ENCODE measurements at regions not wholly inside any gene's neighbourhood (a gene's known extent, or its start where the extent isn't known, plus 50 kb on each side); places are given as distances from the start of the nearest gene placed in this dataset.
"Not testable (repeated sequence)": the region's sequence is repeated elsewhere in the genome, so short reads cannot be mapped to it uniquely, and the experiment has no call there.

DNA sequence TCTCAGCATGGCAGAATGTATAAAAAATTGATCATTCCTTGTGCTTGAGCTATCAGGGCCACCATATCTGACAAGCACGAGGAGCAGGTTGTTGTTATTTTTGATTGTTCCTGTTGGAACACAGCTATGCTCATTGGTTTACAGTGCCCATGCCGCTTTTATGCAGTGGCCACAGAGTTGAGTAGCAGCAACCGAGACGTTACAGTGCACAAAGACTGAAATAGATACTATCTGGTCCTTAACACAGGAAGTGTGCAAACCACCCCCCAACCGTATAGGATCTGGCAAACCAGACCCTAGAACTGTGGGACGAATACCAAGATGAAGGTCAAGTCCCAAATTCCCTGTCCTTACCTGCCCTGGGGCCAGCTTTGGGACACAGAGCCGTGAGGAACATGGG, 216.6 kb downstream of the KLF6 start:
- Mint-ChIP-seq H3K27me3 (no peaks in the 10 kb centered on the region), H3K4me3 (no peak overlapping the region), H3K4me1 (peaks cover 20% of the 10 kb centered on the region), H3K36me3 (ENCODE audit: low read depth) (no peaks in the 10 kb centered on the region), H3K9me3 (ENCODE audit: low read depth) (peaks cover 4% of the 10 kb centered on the region), H3K27ac (no peak overlapping the region)
- DNase-seq (no peak), ATAC-seq (no peak)
- ChIA-PET CTCF (interaction anchor here (0.6 to 0.8 kb wide), 2 partner anchors 96 to 294 kb away, joined by 3 read pairs; no protein-coding TSS in a partner anchor), POLR2A (interaction anchor here (0.6 kb wide), 1 partner anchor 85 kb away, joined by 3 read pairs; no protein-coding TSS in a partner anchor)
- intact Hi-C loops (cut with DNase I, micrococcal nuclease), result no loop called here

DNA sequence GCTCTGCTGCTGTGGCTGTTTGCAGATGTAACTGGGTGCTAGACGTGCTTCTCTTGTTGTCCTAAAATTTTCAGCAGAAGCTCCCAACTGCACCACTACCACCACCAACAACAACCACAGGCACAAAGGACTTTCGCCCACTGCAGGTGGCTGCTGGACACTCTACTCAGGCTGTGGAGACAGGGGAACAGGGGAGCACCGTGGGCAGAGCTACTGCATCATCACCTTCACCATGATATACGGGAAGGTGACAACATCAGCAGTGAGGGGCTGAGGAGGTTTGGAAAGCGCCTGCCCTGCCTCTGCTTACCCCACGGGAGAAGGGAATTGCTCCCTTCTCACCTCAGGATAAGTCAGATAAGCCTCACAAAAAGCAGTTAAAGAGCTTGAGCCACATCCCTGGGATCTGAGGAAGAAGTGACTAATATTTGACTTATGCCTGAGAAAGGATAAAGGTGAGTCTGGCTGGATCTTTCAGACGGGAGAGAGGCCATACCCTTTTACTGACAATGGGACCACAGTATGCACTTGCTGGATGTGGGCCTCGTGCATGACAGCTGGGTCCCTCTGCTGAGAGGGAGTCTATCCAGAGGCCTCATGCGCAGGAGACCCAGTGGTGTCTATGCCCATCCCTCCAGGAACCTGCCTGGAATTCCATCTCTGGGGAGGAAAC, 217.6 kb downstream of the KLF6 start:
- peaks cover 24% of the 10 kb centered on the region for H3K4me1 Mint-ChIP-seq
- H3K4me3 Mint-ChIP-seq, result no peak overlapping the region
- CTCF ChIA-PET, result interaction anchor here (0.6 to 1.0 kb wide), 7 partner anchors 12 to 750 kb away, joined by 3 to 5 read pairs (median 3); no protein-coding TSS in a partner anchor
- intact Hi-C loops (cut with DNase I, micrococcal nuclease), result no loop called here
- POLR2A ChIA-PET, result no interaction called here
- no peaks in the 10 kb centered on the region for H3K27me3 Mint-ChIP-seq
- ATAC-seq (no peak), DNase-seq (no peak)
- peaks cover 4% of the 10 kb centered on the region for H3K9me3 Mint-ChIP-seq (ENCODE audit: low read depth)
- no peaks in the 10 kb centered on the region for H3K36me3 Mint-ChIP-seq (ENCODE audit: low read depth)
- H3K27ac Mint-ChIP-seq, result no peak overlapping the region

DNA sequence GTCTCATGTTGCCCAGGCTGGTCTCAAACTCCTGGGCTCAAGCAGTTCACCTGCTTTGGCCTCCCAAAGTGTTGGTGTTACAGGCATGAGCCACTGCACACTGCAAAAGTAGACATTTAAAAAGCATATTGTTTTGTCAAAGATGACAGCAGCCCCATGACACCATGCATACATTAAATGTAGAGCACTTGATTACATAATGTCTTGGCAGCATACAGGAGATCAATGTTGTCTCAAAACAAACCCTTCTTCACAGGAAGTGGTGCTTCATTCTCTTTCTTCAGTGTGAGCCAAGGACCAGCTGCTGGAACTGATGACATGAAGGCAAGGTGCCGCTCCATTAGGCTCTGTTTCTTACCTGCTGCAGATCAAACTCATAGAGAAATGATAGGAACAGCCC, 218.4 kb downstream of the KLF6 start:
- H3K9me3 Mint-ChIP-seq (ENCODE audit: low read depth), result peaks cover 4% of the 10 kb centered on the region
- ATAC-seq (no peak), DNase-seq (no peak)
- H3K4me3 Mint-ChIP-seq, result no peak overlapping the region
- peaks cover 24% of the 10 kb centered on the region for H3K4me1 Mint-ChIP-seq
- H3K27ac Mint-ChIP-seq, result no peak overlapping the region
- no peaks in the 10 kb centered on the region for H3K36me3 Mint-ChIP-seq (ENCODE audit: low read depth)
- ChIA-PET CTCF (interaction anchor here (0.6 to 1.0 kb wide), 3 partner anchors 13 to 749 kb away, joined by 3 to 5 read pairs (median 3); no protein-coding TSS in a partner anchor), POLR2A (no interaction called here)
- H3K27me3 Mint-ChIP-seq, result no peaks in the 10 kb centered on the region
- intact Hi-C loops (cut with DNase I, micrococcal nuclease), result no loop called here

DNA sequence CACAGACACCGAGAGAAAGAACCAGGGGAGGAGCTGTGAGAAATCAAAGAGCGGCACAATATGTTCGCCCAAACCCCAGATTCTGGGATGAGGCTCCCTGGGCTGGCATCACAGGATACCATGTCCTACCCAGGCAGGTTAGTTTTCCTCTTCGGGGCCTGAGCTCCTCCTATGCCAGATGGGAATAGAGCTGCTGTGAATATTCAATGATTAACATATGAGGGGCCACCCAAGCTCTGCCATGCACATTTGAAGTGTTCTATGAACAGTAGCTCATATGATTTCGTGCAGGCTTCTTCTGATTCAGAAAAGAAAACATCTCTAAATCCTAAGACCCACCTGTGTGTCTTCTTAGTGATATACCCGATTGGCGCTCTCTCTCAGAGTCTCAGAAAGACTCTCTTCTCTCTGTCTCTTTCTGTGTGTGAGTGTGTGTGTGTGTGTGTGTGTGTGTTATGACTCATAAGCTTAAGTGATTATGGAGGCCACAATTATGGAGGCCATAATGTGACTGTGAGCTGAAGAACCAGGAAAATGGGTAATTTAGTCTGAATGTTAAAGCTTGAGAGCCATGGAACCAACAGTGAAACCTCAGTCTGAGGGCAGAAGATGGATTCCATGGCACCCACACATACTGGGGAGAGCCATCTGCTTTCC, 220.5 kb downstream of the KLF6 start:
- intact Hi-C loops (cut with DNase I, micrococcal nuclease), result loop anchor here in 1 of 2 experiments (5.0 kb wide), 1 partner anchor 103 kb away; no protein-coding TSS in a partner anchor
- H3K4me1 Mint-ChIP-seq, result peaks cover 24% of the 10 kb centered on the region
- no peaks in the 10 kb centered on the region for H3K27me3 Mint-ChIP-seq
- no peak overlapping the region for H3K4me3 Mint-ChIP-seq
- ChIA-PET CTCF (no interaction called here), POLR2A (interaction anchor here (0.5 kb wide), 1 partner anchor 144 kb away, joined by 4 read pairs; no protein-coding TSS in a partner anchor)
- H3K9me3 Mint-ChIP-seq (ENCODE audit: low read depth), result peaks cover 4% of the 10 kb centered on the region
- peak overlapping the region; percentile 15 for H3K27ac Mint-ChIP-seq
- H3K36me3 Mint-ChIP-seq (ENCODE audit: low read depth), result no peaks in the 10 kb centered on the region
- ATAC-seq, result no peak
- DNase-seq, result no peak

DNA sequence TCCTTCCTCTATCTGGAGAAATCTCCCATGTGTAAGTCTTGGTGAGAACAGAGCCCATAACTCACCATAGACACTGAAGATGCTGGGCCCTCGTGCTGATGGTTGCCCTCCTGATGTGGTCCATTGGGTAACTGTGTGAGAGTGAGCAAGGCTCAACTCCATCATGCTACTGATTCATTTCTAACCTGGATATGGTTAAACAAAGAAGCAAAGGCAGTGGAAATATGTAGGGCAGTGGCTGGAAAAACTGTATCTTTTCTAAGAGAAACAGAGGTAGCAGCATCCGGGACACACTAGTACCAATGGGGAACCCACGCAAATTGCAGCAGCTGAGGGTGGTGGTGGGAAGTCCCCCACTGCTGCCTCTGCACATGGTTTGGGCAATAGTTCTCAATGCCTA, 221.7 kb downstream of the KLF6 start:
- H3K36me3 Mint-ChIP-seq (ENCODE audit: low read depth), result no peaks in the 10 kb centered on the region
- ATAC-seq (peak; percentile 89), DNase-seq (peak; percentile 72)
- H3K4me3 Mint-ChIP-seq, result no peak overlapping the region
- peaks cover 4% of the 10 kb centered on the region for H3K9me3 Mint-ChIP-seq (ENCODE audit: low read depth)
- H3K4me1 Mint-ChIP-seq, result peaks cover 24% of the 10 kb centered on the region
- CTCF ChIA-PET, result no interaction called here
- intact Hi-C loops (cut with DNase I, micrococcal nuclease), result loop anchor here in 1 of 2 experiments (5.0 kb wide), 1 partner anchor 104 kb away; no protein-coding TSS in a partner anchor
- POLR2A ChIA-PET, result no interaction called here
- peak overlapping the region; percentile 63 for H3K27ac Mint-ChIP-seq
- peaks cover 2% of the 10 kb centered on the region for H3K27me3 Mint-ChIP-seq

DNA sequence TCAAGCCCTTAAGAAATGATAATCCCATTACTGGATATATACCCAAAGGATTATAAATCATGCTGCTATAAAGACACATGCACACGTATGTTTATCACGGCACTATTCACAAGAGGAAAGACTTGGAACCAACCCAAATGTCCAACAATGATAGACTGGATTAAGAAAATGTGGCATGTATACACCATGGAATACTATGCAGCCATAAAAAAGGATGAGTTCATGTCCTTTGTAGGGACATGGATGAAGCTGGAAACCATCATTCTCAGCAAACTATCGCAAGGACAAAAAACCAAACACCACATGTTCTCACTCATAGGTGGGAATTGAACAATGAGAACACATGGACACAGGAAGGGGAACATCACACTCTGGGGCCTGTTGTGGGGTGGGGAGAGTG, 224.4 kb downstream of the KLF6 start:
- ATAC-seq; H3K27me3 Mint-ChIP-seq; POLR2A ChIA-PET; H3K4me3 Mint-ChIP-seq; H3K27ac Mint-ChIP-seq; DNase-seq; H3K9me3 Mint-ChIP-seq (ENCODE audit: low read depth); H3K36me3 Mint-ChIP-seq (ENCODE audit: low read depth): not testable (repeated sequence)
- peaks cover 16% of the 10 kb centered on the region for H3K4me1 Mint-ChIP-seq
- intact Hi-C loops (cut with DNase I, micrococcal nuclease), result loop anchor here in 1 of 2 experiments (5.0 kb wide), 1 partner anchor 107 kb away; no protein-coding TSS in a partner anchor
- CTCF ChIA-PET, result interaction anchor here (0.5 kb wide), 1 partner anchor 1958 kb away, joined by 3 read pairs; no protein-coding TSS in a partner anchor

DNA sequence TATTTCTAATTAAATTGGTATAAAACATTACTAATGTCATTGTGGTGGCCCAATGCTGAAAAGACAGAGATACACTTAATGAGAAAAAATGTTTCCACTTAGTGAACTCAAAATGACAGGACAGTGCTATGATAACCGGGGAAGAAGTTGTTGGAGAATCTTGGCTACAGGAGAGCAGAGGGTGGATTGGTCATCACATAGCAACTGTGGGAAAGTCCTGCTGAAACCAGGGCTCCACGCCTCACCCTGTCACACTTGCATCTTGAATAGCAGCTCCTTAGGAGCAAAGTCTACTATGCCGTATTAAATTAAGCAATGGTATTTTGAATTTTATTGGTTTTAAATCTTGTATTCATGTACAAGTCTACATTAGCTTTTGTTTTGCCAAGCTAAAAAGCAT, 225.5 kb downstream of the KLF6 start:
- CTCF ChIA-PET, result no interaction called here
- no peak for ATAC-seq
- peaks cover 16% of the 10 kb centered on the region for H3K4me1 Mint-ChIP-seq
- intact Hi-C loops (cut with DNase I, micrococcal nuclease), result no loop called here
- POLR2A ChIA-PET, result no interaction called here
- H3K9me3 Mint-ChIP-seq (ENCODE audit: low read depth), result no peaks in the 10 kb centered on the region
- H3K36me3 Mint-ChIP-seq (ENCODE audit: low read depth), result no peaks in the 10 kb centered on the region
- DNase-seq, result no peak
- no peak overlapping the region for H3K27ac Mint-ChIP-seq
- no peak overlapping the region for H3K4me3 Mint-ChIP-seq
- peaks cover 2% of the 10 kb centered on the region for H3K27me3 Mint-ChIP-seq

DNA sequence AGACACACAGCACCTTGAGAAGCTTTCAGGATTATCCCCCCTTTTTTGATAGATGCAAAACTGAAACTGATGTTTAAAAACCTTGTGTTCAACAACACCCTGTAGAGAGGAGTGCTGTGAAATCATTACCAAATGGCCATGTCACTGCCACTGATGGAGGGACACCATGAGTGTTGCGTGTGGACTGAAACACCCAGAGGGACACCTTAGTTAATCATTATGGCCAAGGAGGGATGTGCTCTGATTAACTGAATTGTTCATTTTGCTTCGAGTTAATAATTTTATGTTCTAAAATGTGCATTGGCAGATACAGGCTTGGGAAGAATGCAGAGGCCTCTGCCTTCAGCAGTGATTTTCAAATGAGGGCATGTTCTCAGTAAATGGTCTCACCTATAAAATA, 226.0 kb downstream of the KLF6 start:
- Mint-ChIP-seq H3K27ac (no peak overlapping the region), H3K9me3 (ENCODE audit: low read depth) (no peaks in the 10 kb centered on the region), H3K27me3 (peaks cover 2% of the 10 kb centered on the region), H3K36me3 (ENCODE audit: low read depth) (no peaks in the 10 kb centered on the region), H3K4me3 (no peak overlapping the region), H3K4me1 (peaks cover 16% of the 10 kb centered on the region)
- DNase-seq, result no peak
- ChIA-PET CTCF (no interaction called here), POLR2A (no interaction called here)
- intact Hi-C loops (cut with DNase I, micrococcal nuclease), result no loop called here
- no peak for ATAC-seq

DNA sequence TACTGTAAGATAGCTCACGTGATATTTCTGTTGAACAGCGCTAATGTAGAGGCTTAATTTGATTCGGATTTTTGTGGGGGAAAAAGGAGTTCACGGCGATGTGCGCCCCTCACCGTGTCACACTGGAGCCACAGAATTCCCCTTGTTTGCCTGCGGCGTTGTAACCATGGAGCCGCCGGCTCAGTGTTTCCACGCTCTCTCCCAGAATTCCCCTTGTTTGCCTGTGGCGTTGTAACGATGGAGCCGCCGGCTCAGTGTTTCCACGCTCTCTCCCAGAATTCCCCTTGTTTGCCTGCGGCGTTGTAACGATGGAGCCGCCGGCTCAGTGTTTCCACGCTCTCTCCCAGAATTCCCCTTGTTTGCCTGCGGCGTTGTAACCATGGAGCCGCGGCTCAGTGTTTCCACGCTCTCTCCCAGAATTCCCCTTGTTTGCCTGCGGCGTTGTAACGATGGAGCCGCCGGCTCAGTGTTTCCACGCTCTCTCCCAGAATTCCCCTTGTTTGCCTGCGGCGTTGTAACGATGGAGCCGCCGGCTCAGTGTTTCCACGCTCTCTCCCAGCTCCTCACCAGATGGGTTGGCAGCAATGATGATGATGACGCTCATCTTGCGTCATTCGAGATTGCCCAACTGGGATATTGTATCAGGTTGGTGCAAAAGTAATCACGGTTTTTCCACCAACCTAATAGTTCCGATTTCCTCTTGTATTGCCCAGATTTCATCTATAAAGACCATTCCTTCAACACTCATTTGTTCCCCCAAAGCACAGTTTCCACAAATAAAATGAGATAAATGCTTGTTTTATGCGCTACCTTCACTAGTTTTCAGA, 228.6 kb downstream of the KLF6 start:
- intact Hi-C loops (cut with DNase I, micrococcal nuclease); H3K9me3 Mint-ChIP-seq (ENCODE audit: low read depth); H3K4me3 Mint-ChIP-seq; DNase-seq; H3K4me1 Mint-ChIP-seq; POLR2A ChIA-PET; ATAC-seq; H3K27me3 Mint-ChIP-seq; H3K27ac Mint-ChIP-seq; H3K36me3 Mint-ChIP-seq (ENCODE audit: low read depth): not testable (repeated sequence)
- CTCF ChIA-PET, result interaction anchor here (0.8 kb wide), 1 partner anchor 41 kb away, joined by 3 read pairs; no protein-coding TSS in a partner anchor

DNA sequence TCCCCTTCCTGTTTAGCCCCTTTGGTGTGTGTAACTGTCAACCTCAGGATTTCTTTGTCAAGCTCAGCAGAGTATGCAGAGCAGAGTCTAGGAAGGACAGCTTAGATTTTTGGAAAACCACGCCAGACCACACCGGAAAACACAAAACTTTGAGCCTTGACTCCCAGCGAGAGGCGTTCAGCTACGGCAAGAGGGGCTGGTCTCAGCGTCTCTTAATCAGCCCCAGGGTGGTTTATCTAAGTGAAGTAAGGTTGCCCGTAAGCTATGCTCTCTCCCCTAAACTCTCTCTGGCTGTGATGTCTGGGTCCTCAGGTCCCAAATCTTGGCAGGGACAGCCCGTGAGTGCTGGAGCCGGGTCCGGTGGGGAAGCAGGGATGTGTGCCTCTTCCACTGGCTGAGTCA, 230.9 kb downstream of the KLF6 start:
- ATAC-seq (no peak), DNase-seq (peak; percentile 17)
- peak overlapping the region; percentile 7 for H3K27ac Mint-ChIP-seq

DNA sequence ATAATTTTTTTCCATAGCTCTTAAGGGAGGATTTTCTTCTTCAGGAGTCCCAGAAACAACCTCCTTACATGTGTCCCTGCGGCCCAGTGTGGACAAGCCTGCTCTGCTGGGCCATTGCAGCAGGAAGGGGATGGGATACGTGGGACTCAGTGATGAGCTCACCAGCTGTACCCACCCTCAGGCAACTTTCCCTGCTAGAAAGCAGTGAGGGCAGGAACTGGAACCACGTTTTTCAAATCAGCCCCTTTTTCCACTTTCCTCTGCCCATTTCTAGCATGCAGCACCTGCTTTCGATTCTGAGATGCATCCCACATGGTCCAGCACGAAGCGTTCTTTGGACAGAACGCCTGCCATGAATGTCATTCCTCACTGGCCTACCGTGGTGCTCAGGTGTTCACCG, 232.7 kb downstream of the KLF6 start:
- H3K4me1 Mint-ChIP-seq, result peaks cover 9% of the 10 kb centered on the region
- ChIA-PET POLR2A (no interaction called here), CTCF (no interaction called here)
- no peaks in the 10 kb centered on the region for H3K36me3 Mint-ChIP-seq (ENCODE audit: low read depth)
- ATAC-seq (no peak), DNase-seq (no peak)
- H3K4me3 Mint-ChIP-seq, result no peak overlapping the region
- no peak overlapping the region for H3K27ac Mint-ChIP-seq
- intact Hi-C loops (cut with DNase I, micrococcal nuclease), result no loop called here
- peaks cover 4% of the 10 kb centered on the region for H3K9me3 Mint-ChIP-seq (ENCODE audit: low read depth)
- H3K27me3 Mint-ChIP-seq, result peaks cover 3% of the 10 kb centered on the region

More for the DNA sequence above, 230.9 kb downstream of the KLF6 start:
- Mint-ChIP-seq H3K36me3 (ENCODE audit: low read depth) (no peaks in the 10 kb centered on the region), H3K9me3 (ENCODE audit: low read depth) (no peaks in the 10 kb centered on the region), H3K4me3 (no peak overlapping the region), H3K27me3 (peaks cover 2% of the 10 kb centered on the region), H3K4me1 (peaks cover 9% of the 10 kb centered on the region)
- POLR2A ChIA-PET, result no interaction called here
- CTCF ChIA-PET, result no interaction called here
- intact Hi-C loops (cut with DNase I, micrococcal nuclease), result no loop called here

Measured in activated CD4-positive, alpha-beta T cell treated with anti-CD3 and anti-CD28 coated beads for 36 hours (primary cell).